KMS-11 (cell line): ENCODE measurements at regions not wholly inside any gene's neighbourhood (a gene's known extent, or its start where the extent isn't known, plus 50 kb on each side); places are given as distances from the start of the nearest gene placed in this dataset.

Experiments used
- H2AFZ ChIP-seq: fragments of 200-600 bp; sonication (generic); 2 replicates; pipeline ENCODE4 v1.6.1; 2016; ENCODE audit warnings: antibody characterized with exemption, mixed run types, low read depth
- H3K27ac ChIP-seq: fragments of 200-600 bp; sonication (generic); 2 replicates; pipeline ENCODE4 v1.6.1; 2016; ENCODE audit warnings: mild to moderate bottlenecking, mixed run types
- H3K27me3 ChIP-seq: fragments of 200-600 bp; sonication (generic); 2 replicates; pipeline ENCODE4 v1.6.1; 2017; ENCODE audit warnings: mild to moderate bottlenecking, low read depth, mixed run types, moderate library complexity; ENCODE audit not compliant: insufficient read depth
- H3K36me3 ChIP-seq: fragments of 200-600 bp; sonication (generic); 2 replicates; pipeline ENCODE4 v1.6.1; 2017; ENCODE audit warnings: mild to moderate bottlenecking, mixed run types; ENCODE audit not compliant: insufficient read depth
- H3K4me1 ChIP-seq: fragments of 200-600 bp; sonication (generic); 2 replicates; pipeline ENCODE4 v1.6.1; 2016; ENCODE audit warnings: mild to moderate bottlenecking, low read depth, mixed run types; ENCODE audit not compliant: poor library complexity, severe bottlenecking
- H3K4me2 ChIP-seq: fragments of 200-600 bp; sonication (generic); 2 replicates; pipeline ENCODE4 v1.7.0; 2016; ENCODE audit warnings: mild to moderate bottlenecking, mixed run types
- H3K4me3 ChIP-seq: fragments of 200-600 bp; sonication (generic); IDR thresholded peaks from 2 replicates; pipeline ENCODE4 v1.6.1; 2017; ENCODE audit warnings: low read depth, low read length, mixed read lengths; ENCODE audit not compliant: insufficient read depth
- H3K79me2 ChIP-seq: fragments of 200-600 bp; sonication (generic); 2 replicates; pipeline ENCODE4 v1.6.1; 2016; ENCODE audit warnings: low read depth, mixed run types; ENCODE audit not compliant: insufficient read depth
- H3K9ac ChIP-seq: fragments of 200-600 bp; sonication (generic); 2 replicates; pipeline ENCODE4 v1.6.1; 2016; ENCODE audit warnings: mild to moderate bottlenecking, mixed run types
- H4K20me1 ChIP-seq: fragments of 200-600 bp; sonication (generic); 2 replicates; pipeline ENCODE4 v1.6.1; 2016; ENCODE audit warnings: mild to moderate bottlenecking, mixed run types; ENCODE audit not compliant: insufficient read depth
- TF ChIP-seq, protein P1 (sequence below): fragments of 200-600 bp; sonication (generic); conservative IDR thresholded peaks from 2 replicates; pipeline ENCODE4 v1.6.1; 2017; ENCODE audit warnings: low read depth, mild to moderate bottlenecking, antibody characterized with exemption, low read length, moderate library complexity, mixed read lengths

DNA sequence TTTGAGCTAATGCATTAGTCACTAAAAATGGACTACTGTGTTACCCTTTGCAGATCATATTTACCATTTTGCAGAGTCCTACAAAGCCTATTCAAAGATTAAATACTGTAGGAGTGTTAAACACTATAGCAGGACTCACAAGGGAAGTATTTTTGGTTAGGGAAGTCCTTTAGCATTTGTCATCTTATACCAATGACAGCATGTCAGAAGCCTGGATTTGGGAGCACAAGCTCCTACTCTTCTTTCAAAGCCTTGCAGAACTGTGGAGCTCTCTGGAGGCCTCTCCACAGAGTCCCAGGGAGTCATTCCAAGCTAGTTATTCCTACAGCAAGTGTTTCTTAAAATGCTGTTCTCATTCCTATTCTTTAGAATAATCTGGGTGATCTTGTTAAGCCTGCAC lies 288.8 kb downstream of the PIK3R1 start:
- H3K27ac ChIP-seq = no peak overlapping the region
- H3K4me2 ChIP-seq = no peak overlapping the region
- H3K27me3 ChIP-seq = no peaks in the 10 kb centered on the region
- H2AFZ ChIP-seq = no peak overlapping the region
- TF ChIP-seq, protein P1, sequence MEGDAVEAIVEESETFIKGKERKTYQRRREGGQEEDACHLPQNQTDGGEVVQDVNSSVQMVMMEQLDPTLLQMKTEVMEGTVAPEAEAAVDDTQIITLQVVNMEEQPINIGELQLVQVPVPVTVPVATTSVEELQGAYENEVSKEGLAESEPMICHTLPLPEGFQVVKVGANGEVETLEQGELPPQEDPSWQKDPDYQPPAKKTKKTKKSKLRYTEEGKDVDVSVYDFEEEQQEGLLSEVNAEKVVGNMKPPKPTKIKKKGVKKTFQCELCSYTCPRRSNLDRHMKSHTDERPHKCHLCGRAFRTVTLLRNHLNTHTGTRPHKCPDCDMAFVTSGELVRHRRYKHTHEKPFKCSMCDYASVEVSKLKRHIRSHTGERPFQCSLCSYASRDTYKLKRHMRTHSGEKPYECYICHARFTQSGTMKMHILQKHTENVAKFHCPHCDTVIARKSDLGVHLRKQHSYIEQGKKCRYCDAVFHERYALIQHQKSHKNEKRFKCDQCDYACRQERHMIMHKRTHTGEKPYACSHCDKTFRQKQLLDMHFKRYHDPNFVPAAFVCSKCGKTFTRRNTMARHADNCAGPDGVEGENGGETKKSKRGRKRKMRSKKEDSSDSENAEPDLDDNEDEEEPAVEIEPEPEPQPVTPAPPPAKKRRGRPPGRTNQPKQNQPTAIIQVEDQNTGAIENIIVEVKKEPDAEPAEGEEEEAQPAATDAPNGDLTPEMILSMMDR = no peak
- H3K79me2 ChIP-seq = no peaks in the 10 kb centered on the region
- no peaks in the 10 kb centered on the region for H3K4me1 ChIP-seq
- no peak overlapping the region for H3K4me3 ChIP-seq
- H4K20me1 ChIP-seq = no peaks in the 10 kb centered on the region
- no peak overlapping the region for H3K9ac ChIP-seq
- H3K36me3 ChIP-seq = no peaks in the 10 kb centered on the region

DNA sequence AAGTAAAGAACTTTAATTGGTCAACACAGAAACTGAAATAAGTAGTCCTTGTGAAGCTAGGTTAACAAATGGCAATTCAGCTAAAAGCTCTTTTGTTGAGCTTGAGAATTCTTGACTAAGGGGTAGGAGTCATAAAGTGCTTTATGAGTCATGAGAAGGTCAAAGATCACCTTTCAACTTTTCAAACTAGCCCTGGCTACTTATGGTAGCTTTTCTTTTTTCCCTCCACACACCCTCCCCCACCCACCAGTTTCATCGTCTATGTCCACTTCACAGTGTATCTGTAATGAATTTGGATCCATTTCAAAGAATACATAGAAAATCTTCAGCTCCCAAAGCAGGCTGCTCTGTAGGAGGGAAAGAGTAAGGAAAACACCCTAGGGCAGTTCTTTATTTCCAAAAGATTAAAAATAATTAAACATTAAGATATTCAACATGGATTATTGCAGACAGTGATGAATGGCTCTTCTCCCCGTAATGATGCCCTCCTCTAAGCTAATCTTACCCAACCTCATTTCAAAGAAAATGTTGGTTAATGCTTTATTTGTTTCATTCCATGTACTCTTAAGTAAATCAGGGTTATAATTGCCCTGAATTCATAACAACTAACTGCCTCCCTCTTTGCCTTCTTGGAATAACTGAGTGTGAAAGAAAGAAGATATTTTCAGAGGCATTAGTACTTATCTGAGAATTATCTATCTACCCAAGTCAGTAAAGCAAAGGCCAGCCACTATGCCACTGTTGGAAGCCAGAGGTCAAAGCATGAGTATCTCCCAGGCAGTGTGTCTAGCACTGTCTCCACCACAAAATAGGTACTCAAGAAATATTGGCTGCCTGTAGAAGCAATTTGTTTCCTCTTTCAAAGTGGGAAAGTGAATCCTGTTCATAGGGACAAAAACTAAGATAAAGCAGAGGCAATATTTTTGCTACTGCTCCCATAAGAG lies 290.6 kb downstream of the PIK3R1 start:
- H3K79me2 ChIP-seq = no peaks in the 10 kb centered on the region
- no peak overlapping the region for H3K4me2 ChIP-seq
- H3K27ac ChIP-seq = no peak overlapping the region
- H3K4me1 ChIP-seq = no peaks in the 10 kb centered on the region
- H4K20me1 ChIP-seq = no peaks in the 10 kb centered on the region
- TF ChIP-seq, protein P1 = no peak
- H3K36me3 ChIP-seq = no peaks in the 10 kb centered on the region
- no peak overlapping the region for H3K9ac ChIP-seq
- no peak overlapping the region for H2AFZ ChIP-seq
- H3K4me3 ChIP-seq = no peak overlapping the region
- no peaks in the 10 kb centered on the region for H3K27me3 ChIP-seq

DNA sequence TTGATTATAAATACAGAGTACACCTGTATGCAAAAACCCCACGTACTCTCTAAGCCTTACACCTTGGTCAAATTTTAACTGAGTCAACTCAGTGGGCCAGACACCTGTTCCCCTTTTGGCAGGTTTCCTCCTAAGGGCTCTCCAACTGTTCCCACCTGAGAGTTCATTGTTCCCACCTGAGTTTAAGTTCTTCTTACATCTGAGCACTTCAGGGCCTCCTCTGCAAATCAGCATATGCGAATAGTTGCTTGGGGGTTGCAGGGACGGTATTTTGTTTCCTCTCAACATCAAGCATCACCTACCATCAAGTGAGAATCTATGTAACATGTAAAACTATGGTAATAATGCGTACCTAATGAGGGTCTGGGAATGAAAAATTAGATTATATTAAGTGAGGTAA lies 300.0 kb downstream of the PIK3R1 start:
- Histone ChIP-seq H3K4me1 (no peaks in the 10 kb centered on the region), H3K4me3 (no peak overlapping the region), H3K27ac (no peak overlapping the region), H3K79me2 (no peaks in the 10 kb centered on the region), H3K9ac (no peak overlapping the region), H2AFZ (no peak overlapping the region), H3K4me2 (no peak overlapping the region), H4K20me1 (no peaks in the 10 kb centered on the region), H3K27me3 (no peaks in the 10 kb centered on the region), H3K36me3 (no peaks in the 10 kb centered on the region; the same call in 1 of the 2 replicates)
- TF ChIP-seq, protein P1 = no peak

- TF ChIP-seq, protein P1 = no peak
- H3K27me3 ChIP-seq = no peaks in the 10 kb centered on the region
- no peak overlapping the region for H3K4me2 ChIP-seq
- no peaks in the 10 kb centered on the region for H3K4me1 ChIP-seq
- H2AFZ ChIP-seq = no peak overlapping the region
- H3K79me2 ChIP-seq = no peaks in the 10 kb centered on the region
- no peaks in the 10 kb centered on the region for H4K20me1 ChIP-seq
- H3K27ac ChIP-seq = no peak overlapping the region
- H3K36me3 ChIP-seq = no peaks in the 10 kb centered on the region
- no peak overlapping the region for H3K9ac ChIP-seq
- H3K4me3 ChIP-seq = no peak overlapping the region
Observed at GRCh38 chr5:68518286-68518685, 302.7 kb downstream of the PIK3R1 start.
